HL-60 (cell line): ENCODE measurements at regions not wholly inside any gene's neighbourhood (a gene's known extent, or its start where the extent isn't known, plus 50 kb on each side); places are given as distances from the start of the nearest gene placed in this dataset.

Experiments used
- DNase-seq, 2 experiments: peaks; one replicate each; pipeline ENCODE4 v3.0.0-alpha.2; 2010 to 2020; ENCODE audit warnings: low read depth in 1 of 2, low spot score in 1 of 2
- H3K27ac ChIP-seq: fragments of 250-450 bp; sonication (Bioruptor Pico); replicated peaks from 2 replicates; pipeline ENCODE4 v1.5.1; 2020; ENCODE audit warnings: mild to moderate bottlenecking, moderate library complexity
- H3K27me3 ChIP-seq: fragments of 250-450 bp; sonication (Bioruptor Pico); 2 replicates; pipeline ENCODE4 v1.5.1; 2021; ENCODE audit warnings: mild to moderate bottlenecking, moderate library complexity; ENCODE audit not compliant: insufficient read depth, poor library complexity, severe bottlenecking
- H3K4me3 ChIP-seq: replicated peaks from 2 replicates; pipeline ENCODE4 v1.5.1; 2011; ENCODE audit warnings: mild to moderate bottlenecking, control low read depth, low read length; ENCODE audit not compliant: insufficient read depth
- GABPA ChIP-seq: IDR thresholded peaks from 2 replicates; pipeline ENCODE4 v1.6.1; 2012; ENCODE audit warnings: low read depth
- POLR2AphosphoS5 ChIP-seq: IDR thresholded peaks from 2 replicates; pipeline ENCODE4 v1.6.1; 2012; ENCODE audit warnings: low read depth
- SPI1 ChIP-seq: IDR thresholded peaks from 2 replicates; pipeline ENCODE4 v1.6.1; 2012; ENCODE audit warnings: low read depth, mild to moderate bottlenecking, borderline replicate concordance
- TF ChIP-seq, protein P1 (sequence below): IDR thresholded peaks from one replicate; pipeline ENCODE4 v1.5.1; 2011; ENCODE audit warnings: low read length, control low read depth, inconsistent platforms; ENCODE audit not compliant: insufficient read depth
- TF ChIP-seq, protein P2 (sequence below): IDR thresholded peaks from 2 replicates; pipeline ENCODE4 v1.6.1; 2012; ENCODE audit warnings: low read depth; ENCODE audit not compliant: insufficient replicate concordance

DNA sequence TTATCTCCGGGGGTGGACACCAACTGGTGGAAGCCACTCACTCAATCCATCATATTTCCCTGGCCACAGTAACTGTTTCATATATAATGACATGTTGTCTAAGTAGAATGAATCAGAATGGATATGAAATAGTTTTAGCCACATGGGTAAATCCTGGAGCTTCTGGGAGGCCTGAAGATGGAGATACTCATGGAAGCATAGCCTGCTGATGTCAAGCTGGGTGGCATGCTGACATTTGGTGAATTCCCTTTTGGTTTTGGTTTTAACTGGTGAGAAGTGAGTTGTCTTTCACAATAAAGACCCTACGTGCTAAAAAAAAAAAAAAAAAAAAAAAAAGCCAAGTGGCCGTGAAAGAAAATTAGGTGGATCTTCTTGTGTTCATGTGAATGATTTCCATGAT, 105.3 kb upstream of the ITGA6 start:
- TF ChIP-seq, protein P1, sequence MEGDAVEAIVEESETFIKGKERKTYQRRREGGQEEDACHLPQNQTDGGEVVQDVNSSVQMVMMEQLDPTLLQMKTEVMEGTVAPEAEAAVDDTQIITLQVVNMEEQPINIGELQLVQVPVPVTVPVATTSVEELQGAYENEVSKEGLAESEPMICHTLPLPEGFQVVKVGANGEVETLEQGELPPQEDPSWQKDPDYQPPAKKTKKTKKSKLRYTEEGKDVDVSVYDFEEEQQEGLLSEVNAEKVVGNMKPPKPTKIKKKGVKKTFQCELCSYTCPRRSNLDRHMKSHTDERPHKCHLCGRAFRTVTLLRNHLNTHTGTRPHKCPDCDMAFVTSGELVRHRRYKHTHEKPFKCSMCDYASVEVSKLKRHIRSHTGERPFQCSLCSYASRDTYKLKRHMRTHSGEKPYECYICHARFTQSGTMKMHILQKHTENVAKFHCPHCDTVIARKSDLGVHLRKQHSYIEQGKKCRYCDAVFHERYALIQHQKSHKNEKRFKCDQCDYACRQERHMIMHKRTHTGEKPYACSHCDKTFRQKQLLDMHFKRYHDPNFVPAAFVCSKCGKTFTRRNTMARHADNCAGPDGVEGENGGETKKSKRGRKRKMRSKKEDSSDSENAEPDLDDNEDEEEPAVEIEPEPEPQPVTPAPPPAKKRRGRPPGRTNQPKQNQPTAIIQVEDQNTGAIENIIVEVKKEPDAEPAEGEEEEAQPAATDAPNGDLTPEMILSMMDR, result no peak
- TF ChIP-seq, protein P2, sequence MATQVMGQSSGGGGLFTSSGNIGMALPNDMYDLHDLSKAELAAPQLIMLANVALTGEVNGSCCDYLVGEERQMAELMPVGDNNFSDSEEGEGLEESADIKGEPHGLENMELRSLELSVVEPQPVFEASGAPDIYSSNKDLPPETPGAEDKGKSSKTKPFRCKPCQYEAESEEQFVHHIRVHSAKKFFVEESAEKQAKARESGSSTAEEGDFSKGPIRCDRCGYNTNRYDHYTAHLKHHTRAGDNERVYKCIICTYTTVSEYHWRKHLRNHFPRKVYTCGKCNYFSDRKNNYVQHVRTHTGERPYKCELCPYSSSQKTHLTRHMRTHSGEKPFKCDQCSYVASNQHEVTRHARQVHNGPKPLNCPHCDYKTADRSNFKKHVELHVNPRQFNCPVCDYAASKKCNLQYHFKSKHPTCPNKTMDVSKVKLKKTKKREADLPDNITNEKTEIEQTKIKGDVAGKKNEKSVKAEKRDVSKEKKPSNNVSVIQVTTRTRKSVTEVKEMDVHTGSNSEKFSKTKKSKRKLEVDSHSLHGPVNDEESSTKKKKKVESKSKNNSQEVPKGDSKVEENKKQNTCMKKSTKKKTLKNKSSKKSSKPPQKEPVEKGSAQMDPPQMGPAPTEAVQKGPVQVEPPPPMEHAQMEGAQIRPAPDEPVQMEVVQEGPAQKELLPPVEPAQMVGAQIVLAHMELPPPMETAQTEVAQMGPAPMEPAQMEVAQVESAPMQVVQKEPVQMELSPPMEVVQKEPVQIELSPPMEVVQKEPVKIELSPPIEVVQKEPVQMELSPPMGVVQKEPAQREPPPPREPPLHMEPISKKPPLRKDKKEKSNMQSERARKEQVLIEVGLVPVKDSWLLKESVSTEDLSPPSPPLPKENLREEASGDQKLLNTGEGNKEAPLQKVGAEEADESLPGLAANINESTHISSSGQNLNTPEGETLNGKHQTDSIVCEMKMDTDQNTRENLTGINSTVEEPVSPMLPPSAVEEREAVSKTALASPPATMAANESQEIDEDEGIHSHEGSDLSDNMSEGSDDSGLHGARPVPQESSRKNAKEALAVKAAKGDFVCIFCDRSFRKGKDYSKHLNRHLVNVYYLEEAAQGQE, result no peak
- H3K27ac ChIP-seq, result no peak overlapping the region
- no peaks in the 10 kb centered on the region for H3K27me3 ChIP-seq

DNA sequence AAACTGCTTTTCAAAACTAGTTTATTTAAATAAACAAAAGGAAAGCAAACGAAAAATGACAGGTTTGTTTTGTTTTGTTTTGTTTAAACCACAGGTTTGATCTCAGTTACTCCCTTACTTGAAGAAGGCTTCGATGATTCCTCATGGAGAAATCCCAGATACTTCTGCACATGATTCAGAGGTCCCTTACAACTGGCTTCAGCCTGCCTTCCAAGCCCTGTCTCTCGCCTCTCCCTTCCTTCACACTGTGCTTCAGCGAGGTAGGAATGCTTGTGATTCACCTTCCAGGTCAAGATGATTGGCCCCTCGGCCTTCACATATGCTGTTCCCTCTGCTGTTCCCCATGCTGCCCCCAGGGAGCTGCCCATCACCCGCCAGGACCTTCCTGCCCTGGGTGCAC, 104.1 kb upstream of the ITGA6 start:
- no peak for DNase-seq
- no peak overlapping the region for H3K4me3 ChIP-seq
- TF ChIP-seq, protein P1, result no peak
- no peak for TF ChIP-seq SPI1
- TF ChIP-seq, protein P2, result no peak
- TF ChIP-seq POLR2AphosphoS5, result no peak
- no peak for TF ChIP-seq GABPA
- H3K27me3 ChIP-seq, result no peaks in the 10 kb centered on the region
- H3K27ac ChIP-seq, result no peak overlapping the region

More for the DNA sequence above, 105.3 kb upstream of the ITGA6 start:
- H3K4me3 ChIP-seq, result no peak overlapping the region
- DNase-seq, result no peak

DNA sequence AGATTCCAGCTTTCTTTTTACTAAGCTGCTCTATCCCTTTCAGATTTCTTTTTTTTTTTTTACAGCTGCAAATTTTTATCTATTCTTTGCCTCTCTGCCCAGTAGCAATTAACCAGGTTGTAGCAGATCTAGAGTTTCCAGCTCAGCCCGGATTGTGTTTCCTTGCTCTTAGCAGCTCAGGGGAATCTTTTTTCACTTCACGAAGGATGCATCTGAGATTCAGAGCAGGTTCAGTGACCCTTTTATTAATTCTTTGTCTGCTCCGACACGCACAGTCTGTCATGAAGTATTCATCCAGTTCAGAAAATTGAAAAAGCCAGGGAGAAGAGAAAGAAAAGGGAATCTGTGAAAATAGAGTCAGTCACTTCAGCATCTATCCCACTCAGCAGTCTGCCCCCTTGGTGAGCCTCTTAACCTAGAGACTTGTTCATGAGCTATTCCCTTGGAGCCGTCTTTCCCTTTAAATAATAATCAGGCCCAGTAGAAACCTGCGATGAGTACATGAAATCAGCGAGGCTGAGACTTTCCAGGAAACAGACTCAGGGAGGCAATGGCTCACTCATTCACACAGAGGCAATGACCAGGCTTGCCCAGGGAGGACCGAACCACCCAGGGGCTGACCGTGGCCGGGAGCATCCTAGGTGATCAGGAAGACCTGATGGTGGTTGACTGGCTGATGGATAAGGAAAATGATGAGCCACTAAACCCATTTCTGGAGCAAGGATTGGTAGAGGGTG, 103.4 kb upstream of the ITGA6 start:
- Histone ChIP-seq H3K27ac (no peak overlapping the region), H3K4me3 (no peak overlapping the region), H3K27me3 (no peaks in the 10 kb centered on the region)
- no peak for DNase-seq
- TF ChIP-seq SPI1, result no peak
- TF ChIP-seq, protein P1, result no peak
- TF ChIP-seq, protein P2, result no peak
- TF ChIP-seq GABPA, result no peak
- TF ChIP-seq POLR2AphosphoS5, result no peak
